ENCODE measurements at regions not wholly inside any gene's neighbourhood (a gene's known extent, or its start where the extent isn't known, plus 50 kb on each side); places are given as distances from the start of the nearest gene placed in this dataset.

DNA sequence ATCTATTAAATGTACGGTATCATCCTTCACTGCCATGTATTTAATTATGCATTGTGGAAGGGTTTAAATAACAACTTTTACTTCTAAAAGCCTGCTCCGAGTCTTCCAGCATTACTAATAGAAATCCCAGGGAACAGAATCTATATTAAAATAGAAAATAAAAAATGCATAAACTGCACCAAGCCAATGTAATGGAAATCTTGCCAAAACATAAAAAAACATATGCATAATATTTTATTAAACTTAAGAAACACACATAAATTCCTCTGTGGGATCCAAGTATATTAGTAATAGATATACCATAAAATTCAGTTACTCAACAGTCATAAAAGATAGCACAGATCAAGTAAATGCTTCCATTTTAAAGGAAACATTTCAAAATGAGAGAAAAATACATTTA, 175.6 kb downstream of the TDRD15 start:
- H3K4me3 ChIP-seq (ENCODE audit: low read length in 2 of 2): no peak overlapping the region
- no peaks in the 10 kb centered on the region for H3K9me3 ChIP-seq (ENCODE audit: control insufficient read depth in 2 of 2, low read length in 2 of 2)
- no peak overlapping the region for H3K27ac ChIP-seq (ENCODE audit: low read depth in 2 of 2, low read length in 2 of 2)
- H3K9ac ChIP-seq (ENCODE audit: low read depth in 1 of 2, low read length in 2 of 2): no peak overlapping the region
- H3K4me1 ChIP-seq (ENCODE audit: control insufficient read depth in 2 of 2, insufficient read depth in 2 of 2, low read length in 2 of 2): no peaks in the 10 kb centered on the region
- H3K27me3 ChIP-seq (ENCODE audit: control insufficient read depth in 2 of 2, insufficient read depth in 2 of 2, low read length in 2 of 2): no peaks in the 10 kb centered on the region
- H3K36me3 ChIP-seq (ENCODE audit: control insufficient read depth in 2 of 2, insufficient read depth in 2 of 2, low read length in 2 of 2): no peaks in the 10 kb centered on the region

GRCh38 chr2:21301871-21302455, 178.2 kb downstream of the TDRD15 start:
- H3K4me1 ChIP-seq (ENCODE audit: control insufficient read depth in 2 of 2, insufficient read depth in 2 of 2, low read length in 2 of 2): no peaks in the 10 kb centered on the region
- no peaks in the 10 kb centered on the region for H3K36me3 ChIP-seq (ENCODE audit: control insufficient read depth in 2 of 2, insufficient read depth in 2 of 2, low read length in 2 of 2)
- H3K4me3 ChIP-seq (ENCODE audit: low read length in 2 of 2): no peak overlapping the region
- no peaks in the 10 kb centered on the region for H3K27me3 ChIP-seq (ENCODE audit: control insufficient read depth in 2 of 2, insufficient read depth in 2 of 2, low read length in 2 of 2)
- H3K9me3 ChIP-seq (ENCODE audit: control insufficient read depth in 2 of 2, low read length in 2 of 2): no peaks in the 10 kb centered on the region
- H3K9ac ChIP-seq (ENCODE audit: low read depth in 1 of 2, low read length in 2 of 2): no peak overlapping the region
- no peak overlapping the region for H3K27ac ChIP-seq (ENCODE audit: low read depth in 2 of 2, low read length in 2 of 2)

DNA sequence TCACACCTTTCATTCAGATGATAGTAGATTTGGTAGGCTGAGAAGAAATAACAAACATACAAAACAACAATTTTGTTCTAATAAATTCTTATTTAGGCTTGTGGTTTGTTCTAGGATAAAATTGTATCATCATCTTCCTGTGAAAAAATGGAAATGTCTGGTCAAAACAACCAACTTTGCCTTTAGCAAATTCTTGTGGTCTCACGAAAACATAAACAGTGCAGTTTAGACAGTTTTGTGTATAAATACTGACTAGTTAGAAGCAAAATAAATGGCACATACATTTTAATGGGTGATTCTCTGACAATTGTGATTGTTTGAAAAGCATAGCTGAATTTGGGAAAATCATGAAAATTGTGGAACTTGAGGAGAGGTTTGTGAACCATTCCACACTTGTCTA, 180.1 kb downstream of the TDRD15 start:
- H3K9ac ChIP-seq (ENCODE audit: low read depth in 1 of 2, low read length in 2 of 2): no peak overlapping the region

DNA sequence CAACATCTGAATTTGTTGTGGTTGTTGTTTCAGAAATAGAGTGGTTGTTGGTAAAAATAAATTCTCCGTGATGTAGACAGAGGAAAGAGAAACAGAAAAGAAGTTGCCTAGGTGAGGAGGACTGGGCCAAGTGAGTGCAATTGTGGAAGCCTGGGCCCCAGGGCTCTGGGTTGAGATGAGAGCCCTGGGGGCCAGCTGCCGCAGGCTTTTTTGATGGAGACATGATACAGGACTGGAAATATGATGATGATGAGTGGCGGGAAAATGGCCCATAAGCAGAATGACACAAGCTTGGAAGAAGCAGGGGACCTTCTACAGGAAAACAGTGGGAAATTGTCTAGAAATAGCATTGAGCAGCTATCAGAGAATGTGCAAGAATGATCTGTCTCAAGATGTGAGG, 181.8 kb downstream of the TDRD15 start:
- H3K36me3 ChIP-seq (ENCODE audit: control insufficient read depth in 2 of 2, insufficient read depth in 2 of 2, low read length in 2 of 2): no peaks in the 10 kb centered on the region
- no peak overlapping the region for H3K27ac ChIP-seq (ENCODE audit: low read depth in 2 of 2, low read length in 2 of 2)
- no peaks in the 10 kb centered on the region for H3K4me1 ChIP-seq (ENCODE audit: control insufficient read depth in 2 of 2, insufficient read depth in 2 of 2, low read length in 2 of 2)
- H3K9ac ChIP-seq (ENCODE audit: low read depth in 1 of 2, low read length in 2 of 2): no peak overlapping the region
- H3K4me3 ChIP-seq (ENCODE audit: low read length in 2 of 2): no peak overlapping the region
- no peaks in the 10 kb centered on the region for H3K9me3 ChIP-seq (ENCODE audit: control insufficient read depth in 2 of 2, low read length in 2 of 2)
- no peaks in the 10 kb centered on the region for H3K27me3 ChIP-seq (ENCODE audit: control insufficient read depth in 2 of 2, insufficient read depth in 2 of 2, low read length in 2 of 2)

More for the DNA sequence above, 180.1 kb downstream of the TDRD15 start:
- Histone ChIP-seq H3K4me1 (ENCODE audit: control insufficient read depth in 2 of 2, insufficient read depth in 2 of 2, low read length in 2 of 2) (no peaks in the 10 kb centered on the region), H3K36me3 (ENCODE audit: control insufficient read depth in 2 of 2, insufficient read depth in 2 of 2, low read length in 2 of 2) (no peaks in the 10 kb centered on the region), H3K4me3 (ENCODE audit: low read length in 2 of 2) (no peak overlapping the region), H3K27ac (ENCODE audit: low read depth in 2 of 2, low read length in 2 of 2) (no peak overlapping the region), H3K9me3 (ENCODE audit: control insufficient read depth in 2 of 2, low read length in 2 of 2) (no peaks in the 10 kb centered on the region), H3K27me3 (ENCODE audit: control insufficient read depth in 2 of 2, insufficient read depth in 2 of 2, low read length in 2 of 2) (no peaks in the 10 kb centered on the region)

GRCh38 chr2:21306235-21306634, 182.5 kb downstream of the TDRD15 start:
- Histone ChIP-seq H3K27me3 (ENCODE audit: control insufficient read depth in 2 of 2, insufficient read depth in 2 of 2, low read length in 2 of 2) (no peaks in the 10 kb centered on the region), H3K9me3 (ENCODE audit: control insufficient read depth in 2 of 2, low read length in 2 of 2) (no peaks in the 10 kb centered on the region), H3K27ac (ENCODE audit: low read depth in 2 of 2, low read length in 2 of 2) (no peak overlapping the region), H3K9ac (ENCODE audit: low read depth in 1 of 2, low read length in 2 of 2) (no peak overlapping the region), H3K4me1 (ENCODE audit: control insufficient read depth in 2 of 2, insufficient read depth in 2 of 2, low read length in 2 of 2) (no peaks in the 10 kb centered on the region), H3K36me3 (ENCODE audit: control insufficient read depth in 2 of 2, insufficient read depth in 2 of 2, low read length in 2 of 2) (no peaks in the 10 kb centered on the region), H3K4me3 (ENCODE audit: low read length in 2 of 2) (no peak overlapping the region)

DNA sequence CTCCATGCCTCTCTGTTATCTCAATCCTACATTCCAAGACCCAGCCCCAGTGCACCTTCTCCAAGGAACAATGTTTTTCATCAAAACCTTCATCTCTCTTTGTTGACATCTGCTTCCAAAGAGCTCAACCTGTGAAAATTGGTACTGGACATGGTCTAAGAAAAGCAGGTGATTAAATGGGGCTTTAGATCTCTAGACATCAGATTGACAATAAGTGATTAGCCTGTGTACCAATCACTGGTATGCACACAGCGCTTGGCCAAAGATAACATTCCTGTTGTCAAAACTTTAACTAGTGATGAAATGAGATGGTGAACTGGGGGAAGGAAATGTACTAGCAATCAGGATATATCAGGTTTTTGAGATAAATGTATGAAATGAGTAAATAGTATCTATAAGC, 183.3 kb downstream of the TDRD15 start:
- Histone ChIP-seq H3K9ac (ENCODE audit: low read depth in 1 of 2, low read length in 2 of 2) (no peak overlapping the region), H3K4me1 (ENCODE audit: control insufficient read depth in 2 of 2, insufficient read depth in 2 of 2, low read length in 2 of 2) (no peaks in the 10 kb centered on the region), H3K9me3 (ENCODE audit: control insufficient read depth in 2 of 2, low read length in 2 of 2) (no peaks in the 10 kb centered on the region), H3K27ac (ENCODE audit: low read depth in 2 of 2, low read length in 2 of 2) (no peak overlapping the region), H3K4me3 (ENCODE audit: low read length in 2 of 2) (no peak overlapping the region), H3K36me3 (ENCODE audit: control insufficient read depth in 2 of 2, insufficient read depth in 2 of 2, low read length in 2 of 2) (no peaks in the 10 kb centered on the region), H3K27me3 (ENCODE audit: control insufficient read depth in 2 of 2, insufficient read depth in 2 of 2, low read length in 2 of 2) (no peaks in the 10 kb centered on the region)

GRCh38 chr2:21310493-21310892, 186.7 kb downstream of the TDRD15 start:
- Histone ChIP-seq H3K4me3 (ENCODE audit: low read length in 2 of 2) (no peak overlapping the region), H3K36me3 (ENCODE audit: control insufficient read depth in 2 of 2, insufficient read depth in 2 of 2, low read length in 2 of 2) (no peaks in the 10 kb centered on the region), H3K9me3 (ENCODE audit: control insufficient read depth in 2 of 2, low read length in 2 of 2) (no peaks in the 10 kb centered on the region), H3K4me1 (ENCODE audit: control insufficient read depth in 2 of 2, insufficient read depth in 2 of 2, low read length in 2 of 2) (no peaks in the 10 kb centered on the region), H3K9ac (ENCODE audit: low read depth in 1 of 2, low read length in 2 of 2) (no peak overlapping the region), H3K27me3 (ENCODE audit: control insufficient read depth in 2 of 2, insufficient read depth in 2 of 2, low read length in 2 of 2) (no peaks in the 10 kb centered on the region), H3K27ac (ENCODE audit: low read depth in 2 of 2, low read length in 2 of 2) (no peak overlapping the region)

GRCh38 chr2:21314322-21314835, 190.6 kb downstream of the TDRD15 start:
- no peak overlapping the region for H3K27ac ChIP-seq (ENCODE audit: low read depth in 2 of 2, low read length in 2 of 2)
- no peaks in the 10 kb centered on the region for H3K36me3 ChIP-seq (ENCODE audit: control insufficient read depth in 2 of 2, insufficient read depth in 2 of 2, low read length in 2 of 2)
- no peaks in the 10 kb centered on the region for H3K4me1 ChIP-seq (ENCODE audit: control insufficient read depth in 2 of 2, insufficient read depth in 2 of 2, low read length in 2 of 2)
- H3K4me3 ChIP-seq (ENCODE audit: low read length in 2 of 2): no peak overlapping the region
- no peaks in the 10 kb centered on the region for H3K9me3 ChIP-seq (ENCODE audit: control insufficient read depth in 2 of 2, low read length in 2 of 2)
- no peak overlapping the region for H3K9ac ChIP-seq (ENCODE audit: low read depth in 1 of 2, low read length in 2 of 2)
- H3K27me3 ChIP-seq (ENCODE audit: control insufficient read depth in 2 of 2, insufficient read depth in 2 of 2, low read length in 2 of 2): no peaks in the 10 kb centered on the region

- Histone ChIP-seq H3K4me3 (ENCODE audit: low read length in 2 of 2) (no peak overlapping the region), H3K9ac (ENCODE audit: low read depth in 1 of 2, low read length in 2 of 2) (no peak overlapping the region), H3K4me1 (ENCODE audit: control insufficient read depth in 2 of 2, insufficient read depth in 2 of 2, low read length in 2 of 2) (no peaks in the 10 kb centered on the region), H3K27ac (ENCODE audit: low read depth in 2 of 2, low read length in 2 of 2) (no peak overlapping the region), H3K27me3 (ENCODE audit: control insufficient read depth in 2 of 2, insufficient read depth in 2 of 2, low read length in 2 of 2) (no peaks in the 10 kb centered on the region), H3K36me3 (ENCODE audit: control insufficient read depth in 2 of 2, insufficient read depth in 2 of 2, low read length in 2 of 2) (no peaks in the 10 kb centered on the region), H3K9me3 (ENCODE audit: control insufficient read depth in 2 of 2, low read length in 2 of 2) (no peaks in the 10 kb centered on the region)
These were observed 193.4 kb downstream of the TDRD15 start for GRCh38 chr2:21317131-21317530.

DNA sequence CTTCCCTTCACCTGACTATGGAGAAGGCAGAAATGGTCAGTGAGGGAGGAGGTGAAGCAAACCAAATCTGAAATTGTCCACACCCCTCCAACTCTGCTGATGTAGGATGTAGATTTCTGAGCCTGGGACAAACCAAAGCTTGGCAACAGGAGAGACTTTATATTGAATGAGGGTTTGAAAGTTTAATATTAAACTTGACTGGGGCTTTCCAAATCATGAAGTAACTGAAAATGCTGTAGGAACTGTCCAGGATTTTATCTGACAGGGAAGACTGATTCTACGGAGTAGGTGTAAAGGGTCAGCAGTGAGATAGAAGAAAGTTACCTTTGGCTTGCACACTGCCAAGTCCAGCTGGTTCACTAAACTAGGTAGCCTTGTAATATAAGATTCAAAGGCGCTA, 194.5 kb downstream of the TDRD15 start:
- no peaks in the 10 kb centered on the region for H3K4me1 ChIP-seq (ENCODE audit: control insufficient read depth in 2 of 2, insufficient read depth in 2 of 2, low read length in 2 of 2)
- no peaks in the 10 kb centered on the region for H3K36me3 ChIP-seq (ENCODE audit: control insufficient read depth in 2 of 2, insufficient read depth in 2 of 2, low read length in 2 of 2)
- H3K4me3 ChIP-seq (ENCODE audit: low read length in 2 of 2): no peak overlapping the region
- H3K27me3 ChIP-seq (ENCODE audit: control insufficient read depth in 2 of 2, insufficient read depth in 2 of 2, low read length in 2 of 2): no peaks in the 10 kb centered on the region
- H3K27ac ChIP-seq (ENCODE audit: low read depth in 2 of 2, low read length in 2 of 2): no peak overlapping the region
- H3K9me3 ChIP-seq (ENCODE audit: control insufficient read depth in 2 of 2, low read length in 2 of 2): no peaks in the 10 kb centered on the region
- no peak overlapping the region for H3K9ac ChIP-seq (ENCODE audit: low read depth in 1 of 2, low read length in 2 of 2)

DNA sequence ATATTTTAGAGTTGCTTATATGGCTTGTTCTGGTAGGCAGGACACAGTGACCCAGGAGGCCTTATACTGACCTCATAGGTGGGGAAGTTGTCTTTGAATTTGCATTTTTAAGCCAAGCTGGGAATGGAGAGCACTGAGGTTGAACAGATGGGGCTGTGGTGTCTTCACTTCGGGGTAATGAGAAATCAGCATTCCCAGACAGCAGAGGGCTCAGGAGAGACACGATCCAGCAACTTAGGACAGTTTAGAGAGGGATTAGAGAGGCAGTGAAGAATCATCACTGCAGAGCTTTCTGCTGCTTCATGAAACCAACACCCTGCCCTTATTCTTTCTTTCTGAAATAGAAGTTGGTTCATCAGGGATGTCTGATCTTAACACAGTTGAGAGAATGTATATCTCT, 202.4 kb downstream of the TDRD15 start:
- no peak overlapping the region for H3K27ac ChIP-seq (ENCODE audit: low read depth in 2 of 2, low read length in 2 of 2)
- no peaks in the 10 kb centered on the region for H3K27me3 ChIP-seq (ENCODE audit: control insufficient read depth in 2 of 2, insufficient read depth in 2 of 2, low read length in 2 of 2)
- H3K9me3 ChIP-seq (ENCODE audit: control insufficient read depth in 2 of 2, low read length in 2 of 2): no peaks in the 10 kb centered on the region
- no peaks in the 10 kb centered on the region for H3K36me3 ChIP-seq (ENCODE audit: control insufficient read depth in 2 of 2, insufficient read depth in 2 of 2, low read length in 2 of 2)
- no peaks in the 10 kb centered on the region for H3K4me1 ChIP-seq (ENCODE audit: control insufficient read depth in 2 of 2, insufficient read depth in 2 of 2, low read length in 2 of 2)
- no peak overlapping the region for H3K4me3 ChIP-seq (ENCODE audit: low read length in 2 of 2)
- H3K9ac ChIP-seq (ENCODE audit: low read depth in 1 of 2, low read length in 2 of 2): no peak overlapping the region

All from mucosa of rectum (tissue), 2 donors.